Suppressor macrophage treated with lipopolysaccharide for 1 hour (primary cell): ENCODE measurements at regions not wholly inside any gene's neighbourhood (a gene's known extent, or its start where the extent isn't known, plus 50 kb on each side); places are given as distances from the start of the nearest gene placed in this dataset.
"Not testable (repeated sequence)": the region's sequence is repeated elsewhere in the genome, so short reads cannot be mapped to it uniquely, and the experiment has no call there.

Source experiments
- DNase-seq, 3 donors: peaks; one replicate each; pipeline ENCODE4 v3.0.0-alpha.2; 2020 to 2022

GRCh38 chr6:27825848-27826611 lies 86.2 kb downstream of the OR2B2 start:
- DNase-seq = not testable (repeated sequence)

- peak in 2 of 3 donors; percentile 33 to 52 for DNase-seq
Observed at GRCh38 chr6:27825025-27825793, 87.0 kb downstream of the OR2B2 start.

- DNase-seq = peak; percentile 41 to 64 (median 62)
Observed at GRCh38 chr6:27824211-27825024, 87.8 kb downstream of the OR2B2 start.

GRCh38 chr6:27823714-27824210 lies 88.4 kb downstream of the OR2B2 start:
- peak; percentile 39 to 56 (median 46) for DNase-seq

- no peak for DNase-seq
Observed at GRCh38 chr6:27816906-27817305, 95.3 kb downstream of the OR2B2 start.

GRCh38 chr6:27814665-27815424 lies 97.4 kb downstream of the OR2B2 start:
- DNase-seq = peak; percentile 85 to 93 (median 89)

GRCh38 chr6:27814415-27814664 lies 97.9 kb downstream of the OR2B2 start:
- DNase-seq = not testable (repeated sequence)

GRCh38 chr6:27812805-27813492 lies 99.2 kb downstream of the OR2B2 start:
- DNase-seq = no peak

GRCh38 chr6:27812078-27812804 lies 100.0 kb downstream of the OR2B2 start:
- DNase-seq = no peak

GRCh38 chr6:27811451-27811772 lies 100.8 kb downstream of the OR2B2 start:
- DNase-seq = no peak

- DNase-seq = peak in 1 of 3 donors; percentile 9
Observed at GRCh38 chr6:27810768-27811450, 101.3 kb downstream of the OR2B2 start.

GRCh38 chr6:27809939-27810767 lies 102.0 kb downstream of the OR2B2 start:
- DNase-seq = peak; percentile 91 to 98 (median 96)

- no peak for DNase-seq
Observed at GRCh38 chr6:27809067-27809938, 102.9 kb downstream of the OR2B2 start.

GRCh38 chr6:27808242-27809066 lies 103.7 kb downstream of the OR2B2 start:
- peak in 1 of 3 donors; percentile 25 for DNase-seq

GRCh38 chr6:27807441-27808241 lies 104.6 kb downstream of the OR2B2 start:
- DNase-seq = peak; percentile 87 to 97 (median 94)

- DNase-seq = peak in 1 of 3 donors; percentile 44
Observed at GRCh38 chr6:27806981-27807440, 105.2 kb downstream of the OR2B2 start.

- no peak for DNase-seq
Observed at GRCh38 chr6:27805347-27805746, 106.8 kb downstream of the OR2B2 start.
